Activated CD4-positive, alpha-beta T cell treated with anti-CD3 and anti-CD28 coated beads, Interleukin-2, amount 10 ng/mL, durations not matched to agents 24 days and 14 days (primary cell): ENCODE measurements at regions not wholly inside any gene's neighbourhood (a gene's known extent, or its start where the extent isn't known, plus 50 kb on each side); places are given as distances from the start of the nearest gene placed in this dataset.

Experiments
- DNase-seq: peaks from one replicate; pipeline ENCODE4 v3.0.0; 2022
- H3K27ac Mint-ChIP-seq: one replicate; pipeline ENCODE4 v1.8.0; 2022; ENCODE audit warnings: mild to moderate bottlenecking, mixed read lengths
- H3K27me3 Mint-ChIP-seq: one replicate; pipeline ENCODE4 v1.8.0; 2022; ENCODE audit warnings: mixed read lengths
- H3K36me3 Mint-ChIP-seq: one replicate; pipeline ENCODE4 v1.8.0; 2022; ENCODE audit warnings: low read depth, mild to moderate bottlenecking, mixed read lengths
- H3K4me1 Mint-ChIP-seq: one replicate; pipeline ENCODE4 v1.8.0; 2021; ENCODE audit warnings: mixed read lengths
- H3K4me3 Mint-ChIP-seq: one replicate; pipeline ENCODE4 v1.8.0; 2022; ENCODE audit warnings: mild to moderate bottlenecking, moderate library complexity, mixed read lengths
- H3K9me3 Mint-ChIP-seq: one replicate; pipeline ENCODE4 v1.8.0; 2021; ENCODE audit warnings: mixed read lengths
- intact Hi-C: fragments of 100-400 bp; cut with micrococcal nuclease; formaldehyde crosslinking; loops from one replicate; pipeline ENCODE4 v1.15.1; 2023

- Mint-ChIP-seq H3K27ac (no peak overlapping the region), H3K27me3 (peaks cover 16% of the 10 kb centered on the region), H3K36me3 (no peaks in the 10 kb centered on the region), H3K9me3 (peaks cover 14% of the 10 kb centered on the region), H3K4me3 (no peak overlapping the region), H3K4me1 (no peaks in the 10 kb centered on the region)
- intact Hi-C loops: no loop called here
- no peak for DNase-seq
Observed at GRCh38 chr15:39471785-39472574, 108.9 kb upstream of the THBS1 start.

GRCh38 chr15:39472621-39473297 lies 108.1 kb upstream of the THBS1 start:
- Mint-ChIP-seq H3K4me1 (no peaks in the 10 kb centered on the region), H3K27me3 (peaks cover 16% of the 10 kb centered on the region), H3K27ac (no peak overlapping the region), H3K9me3 (peaks cover 14% of the 10 kb centered on the region), H3K4me3 (no peak overlapping the region), H3K36me3 (no peaks in the 10 kb centered on the region)
- DNase-seq: no peak
- intact Hi-C loops: no loop called here

DNA sequence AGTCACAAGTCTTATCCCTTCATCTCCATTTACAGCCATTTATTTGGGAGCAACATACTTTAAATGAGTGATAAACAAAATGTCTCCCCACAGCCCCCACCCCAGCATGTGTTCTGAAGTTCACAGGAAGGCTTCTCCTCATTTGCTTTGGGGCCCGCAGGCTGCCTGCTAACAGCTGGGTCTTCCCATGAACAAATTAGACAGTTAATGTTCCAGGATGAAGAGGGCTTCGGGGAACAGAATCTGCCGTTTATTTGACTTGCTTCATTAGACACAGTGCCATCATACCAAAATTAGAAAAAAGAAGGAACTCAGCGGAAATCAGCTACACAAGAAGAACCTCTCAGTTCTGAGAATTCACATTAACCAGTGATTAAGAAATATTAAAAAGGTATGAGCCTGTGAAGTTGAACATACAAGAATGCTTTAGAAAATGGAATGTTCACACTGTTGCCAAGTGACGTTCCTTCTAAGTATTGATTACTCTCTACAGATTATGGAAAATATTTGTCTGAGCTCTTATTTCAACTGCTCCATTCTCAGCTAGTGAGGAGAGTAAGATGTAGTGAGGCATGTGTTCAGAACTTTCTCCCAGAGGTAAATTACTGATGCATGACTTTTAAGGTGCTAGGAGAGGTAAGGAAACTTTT lies 107.5 kb upstream of the THBS1 start:
- no peak for DNase-seq
- Mint-ChIP-seq H3K27ac (no peak overlapping the region), H3K9me3 (peaks cover 14% of the 10 kb centered on the region), H3K27me3 (peaks cover 18% of the 10 kb centered on the region), H3K4me3 (no peak overlapping the region), H3K36me3 (no peaks in the 10 kb centered on the region), H3K4me1 (no peaks in the 10 kb centered on the region)
- intact Hi-C loops: no loop called here

DNA sequence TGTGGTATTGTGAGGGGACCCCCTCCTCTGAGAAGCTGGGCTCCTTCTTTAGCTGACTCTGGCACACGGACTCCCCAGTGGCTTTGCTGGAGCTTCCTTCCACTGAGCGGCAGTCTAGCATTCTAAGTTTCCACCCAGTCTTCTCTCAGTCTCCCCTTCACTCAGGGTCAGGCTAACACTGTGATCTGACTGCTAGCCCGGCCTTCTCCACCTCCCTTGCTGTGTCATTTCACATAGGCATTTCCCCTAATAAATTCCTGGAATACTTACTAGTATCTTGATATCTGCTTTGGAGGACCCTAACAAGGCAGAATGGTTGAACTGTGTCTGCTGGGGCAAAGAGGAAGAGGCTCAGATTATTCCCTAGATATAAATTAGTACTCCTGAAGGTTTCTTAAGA lies 106.2 kb upstream of the THBS1 start:
- intact Hi-C loops: no loop called here
- H3K27ac Mint-ChIP-seq: no peak overlapping the region
- no peak overlapping the region for H3K4me3 Mint-ChIP-seq

GRCh38 chr15:39478996-39479395 lies 101.9 kb upstream of the THBS1 start:
- H3K4me1 Mint-ChIP-seq: peaks cover 5% of the 10 kb centered on the region
- H3K4me3 Mint-ChIP-seq: no peak overlapping the region
- intact Hi-C loops: no loop called here
- no peak for DNase-seq
- H3K27me3 Mint-ChIP-seq: peaks cover 24% of the 10 kb centered on the region
- H3K27ac Mint-ChIP-seq: no peak overlapping the region
- H3K9me3 Mint-ChIP-seq: no peaks in the 10 kb centered on the region
- H3K36me3 Mint-ChIP-seq: no peaks in the 10 kb centered on the region

More for the DNA sequence above, 106.2 kb upstream of the THBS1 start:
- DNase-seq: no peak
- H3K27me3 Mint-ChIP-seq: peaks cover 22% of the 10 kb centered on the region
- H3K9me3 Mint-ChIP-seq: peaks cover 10% of the 10 kb centered on the region
- H3K36me3 Mint-ChIP-seq: no peaks in the 10 kb centered on the region
- H3K4me1 Mint-ChIP-seq: peaks cover 5% of the 10 kb centered on the region

DNA sequence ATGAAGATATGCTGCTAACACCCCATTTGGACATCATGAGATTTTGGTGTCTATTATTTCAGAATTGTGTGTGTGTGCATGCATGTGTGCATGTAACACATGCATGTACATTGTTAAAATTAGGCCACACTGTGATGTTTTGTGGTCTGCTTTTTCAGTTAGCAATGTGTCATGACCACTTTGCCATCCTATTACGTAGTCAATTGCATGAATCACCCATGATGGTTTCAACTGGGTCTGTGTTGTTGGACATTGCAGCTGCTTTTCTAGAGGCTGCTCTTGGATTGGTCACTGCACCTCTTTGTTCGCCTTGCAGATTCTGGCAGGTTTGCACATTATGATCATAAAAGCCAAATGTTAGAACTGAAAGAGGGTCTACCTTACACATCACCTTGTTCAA lies 101.0 kb upstream of the THBS1 start:
- DNase-seq: no peak
- no peaks in the 10 kb centered on the region for H3K36me3 Mint-ChIP-seq
- intact Hi-C loops: no loop called here

GRCh38 chr15:39482459-39482858 lies 98.4 kb upstream of the THBS1 start:
- H3K4me3 Mint-ChIP-seq: no peak overlapping the region

More for the DNA sequence above, 101.0 kb upstream of the THBS1 start:
- H3K27ac Mint-ChIP-seq: no peak overlapping the region
- no peaks in the 10 kb centered on the region for H3K9me3 Mint-ChIP-seq
- peaks cover 5% of the 10 kb centered on the region for H3K4me1 Mint-ChIP-seq
- H3K27me3 Mint-ChIP-seq: peaks cover 24% of the 10 kb centered on the region
- H3K4me3 Mint-ChIP-seq: no peak overlapping the region

GRCh38 chr15:39486621-39487457 lies 94.0 kb upstream of the THBS1 start:
- H3K27me3 Mint-ChIP-seq: peaks cover 6% of the 10 kb centered on the region
- H3K27ac Mint-ChIP-seq: no peak overlapping the region
- intact Hi-C loops: no loop called here
- no peaks in the 10 kb centered on the region for H3K36me3 Mint-ChIP-seq
- H3K9me3 Mint-ChIP-seq: no peaks in the 10 kb centered on the region
- DNase-seq: no peak
- no peak overlapping the region for H3K4me3 Mint-ChIP-seq
- H3K4me1 Mint-ChIP-seq: no peaks in the 10 kb centered on the region

More at GRCh38 chr15:39482459-39482858, 98.4 kb upstream of the THBS1 start:
- Mint-ChIP-seq H3K9me3 (no peaks in the 10 kb centered on the region), H3K36me3 (no peaks in the 10 kb centered on the region), H3K27me3 (peaks cover 19% of the 10 kb centered on the region), H3K4me1 (peaks cover 5% of the 10 kb centered on the region), H3K27ac (no peak overlapping the region)
- DNase-seq: no peak
- intact Hi-C loops: no loop called here

DNA sequence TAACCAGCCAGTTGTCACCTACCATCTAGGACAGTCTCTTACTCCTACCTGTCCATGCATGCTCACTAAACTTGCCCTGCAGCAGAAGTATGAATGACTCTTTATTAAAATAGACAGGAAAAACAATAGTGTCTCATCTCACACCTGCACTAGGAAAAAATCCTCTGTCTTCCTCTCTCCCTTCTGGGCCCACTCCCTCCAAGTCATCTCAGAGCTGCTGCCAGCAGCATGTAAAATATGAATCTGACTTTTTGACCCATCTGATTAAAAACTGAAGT lies 93.5 kb upstream of the THBS1 start:
- no peak overlapping the region for H3K27ac Mint-ChIP-seq
- no peaks in the 10 kb centered on the region for H3K9me3 Mint-ChIP-seq
- no peak overlapping the region for H3K4me3 Mint-ChIP-seq
- H3K27me3 Mint-ChIP-seq: peaks cover 5% of the 10 kb centered on the region
- H3K4me1 Mint-ChIP-seq: no peaks in the 10 kb centered on the region
- intact Hi-C loops: no loop called here
- H3K36me3 Mint-ChIP-seq: no peaks in the 10 kb centered on the region
- DNase-seq: no peak

- H3K4me3 Mint-ChIP-seq: no peak overlapping the region
- no peak overlapping the region for H3K27ac Mint-ChIP-seq
- H3K36me3 Mint-ChIP-seq: no peaks in the 10 kb centered on the region
- H3K4me1 Mint-ChIP-seq: no peaks in the 10 kb centered on the region
- H3K27me3 Mint-ChIP-seq: peaks cover 5% of the 10 kb centered on the region
- no peaks in the 10 kb centered on the region for H3K9me3 Mint-ChIP-seq
- no peak for DNase-seq
- intact Hi-C loops: no loop called here
Observed at GRCh38 chr15:39488516-39488915, 92.4 kb upstream of the THBS1 start.

DNA sequence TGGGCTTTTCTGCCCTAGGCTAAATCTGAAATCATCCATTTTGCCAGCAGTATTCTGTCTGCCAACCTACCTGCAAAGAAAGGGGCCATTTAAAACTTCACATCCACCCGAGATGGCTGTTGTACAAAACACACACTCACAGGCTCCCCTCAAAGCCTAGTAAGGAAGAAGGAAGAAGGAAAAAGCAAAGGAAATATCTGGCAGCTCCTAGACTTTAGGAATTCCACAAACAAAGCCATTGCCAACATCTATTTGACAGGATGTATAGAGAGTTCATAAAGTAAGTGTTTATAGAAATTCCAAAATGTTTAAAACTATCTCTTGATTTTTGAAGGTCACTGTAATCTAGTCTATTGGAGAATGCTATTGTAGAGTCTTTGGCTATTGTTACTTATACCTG lies 91.9 kb upstream of the THBS1 start:
- no peak for DNase-seq
- H3K9me3 Mint-ChIP-seq: no peaks in the 10 kb centered on the region
- no peak overlapping the region for H3K27ac Mint-ChIP-seq
- peaks cover 3% of the 10 kb centered on the region for H3K27me3 Mint-ChIP-seq
- H3K36me3 Mint-ChIP-seq: no peaks in the 10 kb centered on the region
- no peak overlapping the region for H3K4me3 Mint-ChIP-seq
- intact Hi-C loops: no loop called here
- no peaks in the 10 kb centered on the region for H3K4me1 Mint-ChIP-seq

DNA sequence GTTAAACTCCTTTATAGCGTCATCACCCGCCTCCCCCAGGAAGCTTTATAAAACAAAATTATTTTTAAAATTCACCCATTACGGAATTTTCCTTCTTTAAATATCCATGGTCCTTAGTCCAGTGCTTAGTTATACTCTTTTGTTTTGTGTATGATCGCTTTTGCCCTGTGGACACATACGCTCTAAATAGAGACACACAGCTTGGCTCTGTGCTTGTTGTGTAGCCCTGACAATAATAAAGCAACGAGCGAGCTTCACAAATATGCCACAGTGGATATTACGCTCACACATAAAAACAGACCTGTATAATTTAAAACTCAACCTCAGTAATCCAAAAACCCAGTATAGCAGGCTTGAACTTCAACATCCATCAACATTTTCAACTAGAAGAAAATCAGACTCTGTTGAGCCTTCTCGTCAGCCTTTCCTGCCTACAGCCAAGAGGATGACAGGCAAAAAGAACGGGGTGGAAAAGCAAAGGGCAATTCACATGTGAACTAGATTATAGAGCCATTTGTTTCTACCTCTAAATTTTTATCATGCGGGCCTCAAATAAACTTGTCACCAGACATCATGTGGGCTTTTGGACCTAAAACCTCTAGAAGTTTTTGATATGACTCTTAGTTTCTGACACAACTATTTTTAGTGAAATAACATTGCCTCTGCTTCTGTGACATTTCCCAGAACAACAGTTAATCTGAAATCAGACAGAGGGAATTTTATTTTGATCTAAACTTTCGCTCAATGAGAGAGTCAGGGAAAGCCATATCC lies 89.6 kb upstream of the THBS1 start:
- DNase-seq: no peak
- no peaks in the 10 kb centered on the region for H3K9me3 Mint-ChIP-seq
- H3K27me3 Mint-ChIP-seq: peaks cover 13% of the 10 kb centered on the region
- H3K36me3 Mint-ChIP-seq: no peaks in the 10 kb centered on the region
- no peaks in the 10 kb centered on the region for H3K4me1 Mint-ChIP-seq
- no peak overlapping the region for H3K4me3 Mint-ChIP-seq
- H3K27ac Mint-ChIP-seq: no peak overlapping the region
- intact Hi-C loops: no loop called here

- no peaks in the 10 kb centered on the region for H3K4me1 Mint-ChIP-seq
- intact Hi-C loops: no loop called here
Observed at GRCh38 chr15:39491886-39492490, 88.9 kb upstream of the THBS1 start.

More at GRCh38 chr15:39491886-39492490, 88.9 kb upstream of the THBS1 start:
- Mint-ChIP-seq H3K4me3 (no peak overlapping the region), H3K27ac (no peak overlapping the region), H3K9me3 (no peaks in the 10 kb centered on the region), H3K36me3 (no peaks in the 10 kb centered on the region), H3K27me3 (peaks cover 13% of the 10 kb centered on the region)
- no peak for DNase-seq
